ENCODE measurements at regions not wholly inside any gene's neighbourhood (a gene's known extent, or its start where the extent isn't known, plus 50 kb on each side); places are given as distances from the start of the nearest gene placed in this dataset.
A peak's percentile ranks its signal among the peaks of the same experiment; 100 is the strongest.

DNA sequence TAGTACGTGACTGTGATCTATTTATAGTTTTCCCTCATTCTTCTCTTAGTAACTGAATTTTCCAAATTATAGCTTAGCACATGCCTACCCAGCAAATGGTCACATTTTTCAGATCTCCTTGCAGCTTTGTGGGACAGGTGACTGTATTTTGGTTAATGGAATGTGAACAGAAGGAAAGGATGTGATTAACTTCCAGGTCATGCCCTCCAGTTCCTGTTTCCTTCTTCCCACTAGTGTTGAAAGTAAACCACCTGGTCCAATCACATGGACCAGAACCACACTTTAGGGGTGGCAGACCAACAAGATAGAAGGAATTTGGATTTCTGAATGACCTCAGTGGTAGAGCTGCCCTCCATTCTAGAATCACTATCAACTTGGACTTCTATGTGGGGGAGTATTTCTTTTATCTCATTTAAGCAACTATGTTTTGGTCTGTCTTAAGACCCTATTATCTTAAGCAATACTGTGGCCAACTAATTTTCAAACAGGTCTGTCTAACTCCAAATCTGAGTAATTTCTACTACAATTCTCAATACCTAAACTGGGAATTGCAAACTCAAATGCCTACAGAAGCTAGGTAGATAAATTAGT is 76.0 kb upstream of the TSC22D2 start (continued):
- TF ChIP-seq CBX3 (IDR thresholded peaks at IDR 0.05; ENCODE audit: low read depth) = no peak
- no peak for TF ChIP-seq SIN3A (IDR thresholded peaks at IDR 0.05; ENCODE audit: low read depth)

DNA sequence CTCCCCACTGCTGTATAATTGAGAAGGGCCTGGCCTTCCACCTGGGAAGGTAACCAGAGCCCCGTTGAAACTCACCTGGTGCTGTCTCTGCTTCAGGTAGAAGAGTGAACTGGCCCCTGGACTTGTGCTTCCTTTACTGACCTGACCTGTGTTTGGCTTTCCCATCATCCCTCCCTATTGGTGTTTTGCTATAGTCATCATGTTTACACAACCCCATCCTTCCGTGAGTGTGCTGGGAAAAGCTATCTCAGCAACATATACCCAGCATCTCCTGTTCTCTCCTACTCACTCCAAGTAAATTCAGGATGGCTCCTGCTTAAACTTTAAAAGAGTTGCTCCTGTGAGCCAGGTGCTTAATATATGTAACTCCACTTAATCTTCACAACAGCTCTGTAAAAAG is 77.2 kb upstream of the TSC22D2 start:
- Histone ChIP-seq H2AFZ (ENCODE audit: low read depth, low read length, poor library complexity, severe bottlenecking) (no peak overlapping the region), H3K4me2 (ENCODE audit: low read length) (no peak overlapping the region), H3K9me2 (ENCODE audit: insufficient read depth) (no peaks in the 10 kb centered on the region), H3K9ac (ENCODE audit: low read length) (no peak overlapping the region), H3K4me3 (replicated peaks in 1 of 2; ENCODE audit: low read depth in 1 of 2, low read length in 2 of 2) (no peak overlapping the region), H3K79me2 (ENCODE audit: insufficient read depth, low read length) (no peaks in the 10 kb centered on the region), H3K9me3 (ENCODE audit: control insufficient read depth in 1 of 2, insufficient read depth in 1 of 2, low read depth in 1 of 2, low read length in 2 of 2) (no peaks in the 10 kb centered on the region), H3K4me1 (ENCODE audit: control insufficient read depth in 1 of 2, insufficient read depth in 2 of 2, low read length in 2 of 2) (peaks cover 6 to 40% of the 10 kb centered on the region in 2 experiments; a peak in 3 of 4 replicates), H3K27ac (ENCODE audit: low read depth, low read length) (no peak overlapping the region), H3K27me3 (ENCODE audit: insufficient read depth, low read length) (no peaks in the 10 kb centered on the region), H3K36me3 (ENCODE audit: control insufficient read depth in 1 of 2, insufficient read depth in 2 of 2, low read length in 2 of 2) (no peaks in the 10 kb centered on the region), H4K20me1 (ENCODE audit: insufficient read depth) (no peaks in the 10 kb centered on the region)
- ATAC-seq = 0 out of 2 replicates have a peak, but pooled peaks have one; percentile 26
- intact Hi-C loops (cut with micrococcal nuclease) = no loop called here
- ChIA-PET CTCF (no interaction called here), RAD21 (ENCODE audit: low non-redundant PET in 1 of 2, low total read pairs in 2 of 2, uncharacterized antibody in 2 of 2, unreplicated experiment in 2 of 2) (no interaction called here), POLR2A (no interaction called here)
- TF ChIP-seq SP1 (IDR thresholded peaks at IDR 0.05; ENCODE audit: low read depth) (no peak), SIN3A (IDR thresholded peaks at IDR 0.05; ENCODE audit: low read depth) (no peak), RAD21 (IDR thresholded peaks at IDR 0.05; ENCODE audit: low read depth) (no peak), JUND (IDR thresholded peaks at IDR 0.05) (no peak), POLR2A (IDR thresholded peaks at IDR 0.05; ENCODE audit: borderline replicate concordance, extremely low read depth, insufficient read depth, insufficient read length) (no peak), EZH2 (IDR thresholded peaks at IDR 0.05) (no peak), FOSL1 (IDR thresholded peaks at IDR 0.05; ENCODE audit: low read depth) (no peak), CBX3 (IDR thresholded peaks at IDR 0.05; ENCODE audit: low read depth) (no peak), ZNF274 (IDR thresholded peaks at IDR 0.05; ENCODE audit: low read depth, low read length) (no peak), TCF7L2 (IDR thresholded peaks at IDR 0.05; ENCODE audit: borderline replicate concordance, extremely low read depth, insufficient read depth, insufficient read length) (no peak), YY1 (IDR thresholded peaks at IDR 0.05; ENCODE audit: extremely low read depth, insufficient replicate concordance, low read depth, low read length) (no peak), CEBPB (IDR thresholded peaks at IDR 0.05; ENCODE audit: low read depth) (no peak)
- TF ChIP-seq, protein P1, sequence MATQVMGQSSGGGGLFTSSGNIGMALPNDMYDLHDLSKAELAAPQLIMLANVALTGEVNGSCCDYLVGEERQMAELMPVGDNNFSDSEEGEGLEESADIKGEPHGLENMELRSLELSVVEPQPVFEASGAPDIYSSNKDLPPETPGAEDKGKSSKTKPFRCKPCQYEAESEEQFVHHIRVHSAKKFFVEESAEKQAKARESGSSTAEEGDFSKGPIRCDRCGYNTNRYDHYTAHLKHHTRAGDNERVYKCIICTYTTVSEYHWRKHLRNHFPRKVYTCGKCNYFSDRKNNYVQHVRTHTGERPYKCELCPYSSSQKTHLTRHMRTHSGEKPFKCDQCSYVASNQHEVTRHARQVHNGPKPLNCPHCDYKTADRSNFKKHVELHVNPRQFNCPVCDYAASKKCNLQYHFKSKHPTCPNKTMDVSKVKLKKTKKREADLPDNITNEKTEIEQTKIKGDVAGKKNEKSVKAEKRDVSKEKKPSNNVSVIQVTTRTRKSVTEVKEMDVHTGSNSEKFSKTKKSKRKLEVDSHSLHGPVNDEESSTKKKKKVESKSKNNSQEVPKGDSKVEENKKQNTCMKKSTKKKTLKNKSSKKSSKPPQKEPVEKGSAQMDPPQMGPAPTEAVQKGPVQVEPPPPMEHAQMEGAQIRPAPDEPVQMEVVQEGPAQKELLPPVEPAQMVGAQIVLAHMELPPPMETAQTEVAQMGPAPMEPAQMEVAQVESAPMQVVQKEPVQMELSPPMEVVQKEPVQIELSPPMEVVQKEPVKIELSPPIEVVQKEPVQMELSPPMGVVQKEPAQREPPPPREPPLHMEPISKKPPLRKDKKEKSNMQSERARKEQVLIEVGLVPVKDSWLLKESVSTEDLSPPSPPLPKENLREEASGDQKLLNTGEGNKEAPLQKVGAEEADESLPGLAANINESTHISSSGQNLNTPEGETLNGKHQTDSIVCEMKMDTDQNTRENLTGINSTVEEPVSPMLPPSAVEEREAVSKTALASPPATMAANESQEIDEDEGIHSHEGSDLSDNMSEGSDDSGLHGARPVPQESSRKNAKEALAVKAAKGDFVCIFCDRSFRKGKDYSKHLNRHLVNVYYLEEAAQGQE (IDR thresholded peaks at IDR 0.05; ENCODE audit: low read depth) = no peak
- TF ChIP-seq, protein P2, sequence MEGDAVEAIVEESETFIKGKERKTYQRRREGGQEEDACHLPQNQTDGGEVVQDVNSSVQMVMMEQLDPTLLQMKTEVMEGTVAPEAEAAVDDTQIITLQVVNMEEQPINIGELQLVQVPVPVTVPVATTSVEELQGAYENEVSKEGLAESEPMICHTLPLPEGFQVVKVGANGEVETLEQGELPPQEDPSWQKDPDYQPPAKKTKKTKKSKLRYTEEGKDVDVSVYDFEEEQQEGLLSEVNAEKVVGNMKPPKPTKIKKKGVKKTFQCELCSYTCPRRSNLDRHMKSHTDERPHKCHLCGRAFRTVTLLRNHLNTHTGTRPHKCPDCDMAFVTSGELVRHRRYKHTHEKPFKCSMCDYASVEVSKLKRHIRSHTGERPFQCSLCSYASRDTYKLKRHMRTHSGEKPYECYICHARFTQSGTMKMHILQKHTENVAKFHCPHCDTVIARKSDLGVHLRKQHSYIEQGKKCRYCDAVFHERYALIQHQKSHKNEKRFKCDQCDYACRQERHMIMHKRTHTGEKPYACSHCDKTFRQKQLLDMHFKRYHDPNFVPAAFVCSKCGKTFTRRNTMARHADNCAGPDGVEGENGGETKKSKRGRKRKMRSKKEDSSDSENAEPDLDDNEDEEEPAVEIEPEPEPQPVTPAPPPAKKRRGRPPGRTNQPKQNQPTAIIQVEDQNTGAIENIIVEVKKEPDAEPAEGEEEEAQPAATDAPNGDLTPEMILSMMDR (IDR thresholded peaks at IDR 0.05 in 2 of 3, conservative IDR thresholded peaks at IDR 0.05 in 1 of 3; ENCODE audit: borderline replicate concordance in 1 of 3, insufficient read depth in 1 of 3, low read depth in 2 of 3, low read length in 2 of 3) = no peak
- TF ChIP-seq, protein P3, sequence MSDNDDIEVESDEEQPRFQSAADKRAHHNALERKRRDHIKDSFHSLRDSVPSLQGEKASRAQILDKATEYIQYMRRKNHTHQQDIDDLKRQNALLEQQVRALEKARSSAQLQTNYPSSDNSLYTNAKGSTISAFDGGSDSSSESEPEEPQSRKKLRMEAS (IDR thresholded peaks at IDR 0.05) = no peak
- TF ChIP-seq, protein P4, sequence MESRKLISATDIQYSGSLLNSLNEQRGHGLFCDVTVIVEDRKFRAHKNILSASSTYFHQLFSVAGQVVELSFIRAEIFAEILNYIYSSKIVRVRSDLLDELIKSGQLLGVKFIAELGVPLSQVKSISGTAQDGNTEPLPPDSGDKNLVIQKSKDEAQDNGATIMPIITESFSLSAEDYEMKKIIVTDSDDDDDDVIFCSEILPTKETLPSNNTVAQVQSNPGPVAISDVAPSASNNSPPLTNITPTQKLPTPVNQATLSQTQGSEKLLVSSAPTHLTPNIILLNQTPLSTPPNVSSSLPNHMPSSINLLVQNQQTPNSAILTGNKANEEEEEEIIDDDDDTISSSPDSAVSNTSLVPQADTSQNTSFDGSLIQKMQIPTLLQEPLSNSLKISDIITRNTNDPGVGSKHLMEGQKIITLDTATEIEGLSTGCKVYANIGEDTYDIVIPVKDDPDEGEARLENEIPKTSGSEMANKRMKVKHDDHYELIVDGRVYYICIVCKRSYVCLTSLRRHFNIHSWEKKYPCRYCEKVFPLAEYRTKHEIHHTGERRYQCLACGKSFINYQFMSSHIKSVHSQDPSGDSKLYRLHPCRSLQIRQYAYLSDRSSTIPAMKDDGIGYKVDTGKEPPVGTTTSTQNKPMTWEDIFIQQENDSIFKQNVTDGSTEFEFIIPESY (IDR thresholded peaks at IDR 0.05; ENCODE audit: extremely low read depth, insufficient replicate concordance, low read length) = no peak
- TF ChIP-seq, protein P5, sequence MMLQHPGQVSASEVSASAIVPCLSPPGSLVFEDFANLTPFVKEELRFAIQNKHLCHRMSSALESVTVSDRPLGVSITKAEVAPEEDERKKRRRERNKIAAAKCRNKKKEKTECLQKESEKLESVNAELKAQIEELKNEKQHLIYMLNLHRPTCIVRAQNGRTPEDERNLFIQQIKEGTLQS (IDR thresholded peaks at IDR 0.05) = no peak
- no peak for DNase-seq (ENCODE audit: low read depth, low spot score)
- no TSS peak for BruUV-seq (replicated peaks)

All from HCT116 (cell line).